ENCODE measurements at regions not wholly inside any gene's neighbourhood (a gene's known extent, or its start where the extent isn't known, plus 50 kb on each side); places are given as distances from the start of the nearest gene placed in this dataset.

DNA sequence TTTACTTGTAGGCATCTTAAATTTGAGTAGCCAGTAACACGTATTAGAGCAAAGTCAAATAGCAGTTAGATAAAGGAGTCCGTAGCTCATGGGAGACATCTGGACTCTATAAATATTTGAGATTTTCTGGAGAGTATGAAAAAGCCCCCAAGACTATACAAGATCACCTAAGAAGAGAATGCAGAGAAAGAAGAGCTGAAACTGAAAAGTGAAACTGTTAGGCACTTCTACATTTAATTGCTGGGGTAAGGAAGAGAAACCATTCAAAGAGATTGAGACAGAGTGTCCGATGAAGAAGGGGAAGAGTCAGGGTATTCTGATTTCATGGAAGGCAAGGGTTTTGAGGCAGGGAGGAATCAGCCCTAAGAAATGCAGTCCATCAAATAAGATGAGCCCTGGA is 2372.1 kb downstream of the MAT2B start:
- DNase-seq = no peak

GRCh38 chr5:165881259-165881658 is 2375.8 kb downstream of the MAT2B start:
- DNase-seq = no peak

GRCh38 chr5:165882099-165882498 is 2376.7 kb downstream of the MAT2B start:
- no peak for DNase-seq

DNA sequence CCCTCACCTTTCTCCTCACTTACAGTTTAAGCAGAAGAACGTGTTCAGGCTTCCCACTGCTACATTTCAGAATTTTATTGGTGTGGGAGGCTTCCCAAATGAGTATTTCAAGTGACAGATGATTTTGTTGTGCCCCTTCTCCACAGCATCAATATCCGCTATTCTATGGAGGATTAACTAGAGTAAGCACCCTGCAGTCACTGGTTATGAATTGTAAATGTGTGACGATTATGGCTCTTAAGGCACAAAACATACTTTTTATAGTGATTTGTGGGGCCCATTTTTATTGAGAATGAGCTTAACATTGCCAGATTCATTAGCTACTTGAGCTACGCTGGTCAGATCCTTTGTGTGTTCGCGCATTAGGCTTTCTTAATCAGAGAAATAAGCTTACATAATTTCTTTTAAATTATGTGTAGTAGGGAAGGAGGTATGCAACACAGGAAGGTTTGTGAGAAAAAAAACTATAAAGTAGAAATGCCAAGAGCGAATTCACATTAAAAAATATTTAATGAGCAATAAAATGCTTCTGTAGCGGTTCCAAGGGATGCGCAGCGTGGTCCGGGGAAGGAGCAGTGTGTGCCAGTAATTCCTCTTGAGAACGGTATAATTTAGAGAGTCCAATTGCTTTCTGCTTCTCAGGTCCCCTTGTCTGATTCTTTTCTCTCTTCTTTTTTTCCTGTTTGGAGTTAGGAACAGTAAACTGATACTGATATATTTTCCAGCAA is 2380.4 kb downstream of the MAT2B start:
- DNase-seq = no peak

DNA sequence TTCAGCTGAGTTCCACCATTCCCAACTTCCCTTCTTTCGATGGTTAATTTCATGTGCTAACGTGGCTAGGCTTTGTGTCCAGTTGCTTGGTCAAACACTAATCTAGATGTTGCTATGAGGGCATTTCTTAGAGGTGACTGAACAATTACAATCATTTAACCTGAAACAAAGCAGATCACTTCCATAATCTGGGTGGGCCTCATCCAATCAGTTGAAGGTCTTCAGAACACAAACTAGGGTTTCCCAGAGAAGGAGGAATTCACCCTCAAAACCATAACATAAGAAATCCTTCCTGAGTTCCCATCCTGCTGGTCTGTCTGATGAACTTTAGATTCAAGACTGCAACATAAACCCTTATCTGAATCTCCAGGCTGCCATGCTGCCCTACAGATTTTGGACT is 2381.7 kb downstream of the MAT2B start:
- no peak for DNase-seq

- no peak for DNase-seq
These were observed 2387.0 kb downstream of the MAT2B start for GRCh38 chr5:165892383-165892782.

- DNase-seq = no peak
These were observed 2389.5 kb downstream of the MAT2B start for GRCh38 chr5:165894916-165895315.

GRCh38 chr5:165903835-165904234 is 2387.6 kb upstream of the WWC1 start:
- no peak for DNase-seq

DNA sequence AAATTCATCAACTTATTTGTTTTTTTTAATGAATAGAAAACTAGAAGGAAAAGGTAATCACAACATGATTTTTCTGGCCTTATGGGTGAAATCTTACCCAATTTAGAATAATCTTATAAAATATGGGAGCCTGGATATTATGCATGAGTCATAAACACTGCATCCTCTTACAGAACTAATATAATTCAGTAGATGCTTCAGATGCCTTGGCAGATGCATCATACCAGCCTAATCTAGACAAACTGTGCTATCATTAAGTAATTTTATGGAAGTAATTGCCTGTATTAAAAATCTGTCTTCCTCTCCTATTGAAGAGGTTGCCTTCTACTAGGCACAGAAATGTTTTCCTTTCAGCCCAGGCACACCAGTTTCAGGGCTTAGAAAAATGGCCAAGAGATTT is 2384.6 kb upstream of the WWC1 start:
- no peak for DNase-seq

GRCh38 chr5:165913059-165913458 is 2378.4 kb upstream of the WWC1 start:
- DNase-seq = no peak

DNA sequence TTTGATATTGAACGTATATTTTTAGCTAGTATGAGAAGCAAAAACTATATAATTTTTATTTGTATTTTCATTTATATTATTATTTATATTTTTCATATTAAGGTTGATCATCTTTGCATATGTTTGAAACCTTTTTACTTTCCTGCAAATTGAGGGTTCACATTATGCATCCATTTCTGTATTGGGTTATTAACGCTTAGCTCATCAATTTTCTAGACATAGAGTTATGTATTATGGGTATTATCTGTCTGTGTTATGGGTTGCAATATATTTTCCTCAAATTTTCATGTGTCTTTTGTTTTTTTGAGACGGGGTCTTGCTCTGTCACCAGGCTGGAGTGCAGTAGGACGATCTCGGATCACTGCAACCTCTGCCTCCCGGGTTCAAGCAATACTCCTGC is 2377.0 kb upstream of the WWC1 start:
- DNase-seq = no peak

DNA sequence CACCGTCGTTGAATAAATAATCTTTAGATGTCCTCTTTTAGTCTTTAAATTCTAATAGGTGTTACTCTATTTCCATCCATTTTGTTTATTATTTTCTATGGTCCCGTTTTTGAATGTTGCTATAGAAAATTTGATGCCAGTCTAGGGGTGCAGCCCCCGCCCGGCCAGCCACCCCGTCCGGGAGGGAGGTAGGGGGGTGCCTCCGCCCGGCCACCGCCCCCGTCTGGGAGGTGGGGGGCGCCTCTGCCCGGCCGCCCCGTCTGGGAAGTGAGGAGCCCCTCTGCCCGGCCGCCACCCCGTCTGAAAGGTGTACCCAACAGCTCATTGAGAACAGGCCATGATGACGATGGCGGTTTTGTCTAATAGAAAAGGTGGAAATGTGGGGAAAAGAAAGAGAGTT is 2372.2 kb upstream of the WWC1 start:
- no peak for DNase-seq

DNA sequence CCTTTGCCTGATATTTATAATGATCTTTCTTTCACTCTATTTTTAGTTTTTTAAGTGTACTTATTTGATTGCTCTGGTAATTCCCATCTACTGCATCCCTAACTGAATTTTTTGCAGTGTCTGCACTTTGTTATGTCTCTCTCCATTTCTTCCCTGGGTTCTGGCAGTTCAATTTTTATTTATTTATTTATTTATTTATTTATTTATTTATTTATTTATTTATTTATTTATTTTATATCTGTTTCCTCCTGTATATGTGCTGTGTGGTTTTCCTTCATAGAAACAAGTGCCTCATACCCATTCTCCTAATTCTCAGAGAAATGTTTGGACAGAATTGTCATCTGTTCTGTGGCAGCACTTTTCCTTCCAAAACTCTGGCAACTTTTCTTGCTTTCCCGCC is 2370.8 kb upstream of the WWC1 start:
- DNase-seq = no peak

- DNase-seq = no peak
These were observed 2362.5 kb upstream of the WWC1 start for GRCh38 chr5:165928971-165929370.

GRCh38 chr5:165940541-165940940 is 2350.9 kb upstream of the WWC1 start:
- DNase-seq = no peak

- no peak for DNase-seq
These were observed 2334.6 kb upstream of the WWC1 start for GRCh38 chr5:165956854-165957253.

- DNase-seq = no peak
These were observed 2309.8 kb upstream of the WWC1 start for GRCh38 chr5:165981671-165982070.

- DNase-seq = no peak
These were observed 2295.1 kb upstream of the WWC1 start for GRCh38 chr5:165996201-165996875.

GRCh38 chr5:165999693-166000320 is 2291.6 kb upstream of the WWC1 start:
- no peak for DNase-seq

- DNase-seq = no peak
These were observed 2287.4 kb upstream of the WWC1 start for GRCh38 chr5:166004006-166004405.

DNA sequence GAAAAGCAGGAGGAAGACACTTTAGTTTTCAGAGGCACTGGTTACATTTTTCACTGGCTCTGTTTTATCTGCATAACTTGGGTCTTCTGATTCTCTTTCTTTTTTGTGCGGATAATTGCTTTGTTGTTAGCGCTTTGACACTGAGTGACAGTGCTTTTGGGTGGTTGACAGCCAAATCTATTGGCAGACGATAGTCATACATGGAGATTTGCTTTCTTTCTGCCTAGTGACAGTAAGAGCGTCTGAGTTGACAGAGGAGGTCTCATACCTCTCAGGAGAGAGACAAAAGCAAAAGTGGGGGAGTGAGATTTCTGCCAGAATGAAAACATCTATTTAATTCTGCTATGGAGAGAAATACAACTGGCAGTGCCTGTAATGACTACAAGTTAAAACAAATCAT is 2278.0 kb upstream of the WWC1 start:
- no peak for DNase-seq

GRCh38 chr5:166014256-166014655 is 2277.2 kb upstream of the WWC1 start:
- no peak for DNase-seq

- DNase-seq = no peak
These were observed 2272.7 kb upstream of the WWC1 start for GRCh38 chr5:166018716-166019115.

- DNase-seq = no peak
These were observed 2269.4 kb upstream of the WWC1 start for GRCh38 chr5:166022065-166022464.
